Inflammatory macrophage treated with lipopolysaccharide for 1 hour (primary cell): ENCODE measurements at regions not wholly inside any gene's neighbourhood (a gene's known extent, or its start where the extent isn't known, plus 50 kb on each side); places are given as distances from the start of the nearest gene placed in this dataset.
A peak's percentile ranks its signal among the peaks of the same experiment; 100 is the strongest.
"Not testable (repeated sequence)": the region's sequence is repeated elsewhere in the genome, so short reads cannot be mapped to it uniquely, and the experiment has no call there.

ENCODE experiments used
- DNase-seq, 2 donors: peaks; one replicate each; pipeline ENCODE4 v3.0.0-alpha.2; 2020 to 2022

DNA sequence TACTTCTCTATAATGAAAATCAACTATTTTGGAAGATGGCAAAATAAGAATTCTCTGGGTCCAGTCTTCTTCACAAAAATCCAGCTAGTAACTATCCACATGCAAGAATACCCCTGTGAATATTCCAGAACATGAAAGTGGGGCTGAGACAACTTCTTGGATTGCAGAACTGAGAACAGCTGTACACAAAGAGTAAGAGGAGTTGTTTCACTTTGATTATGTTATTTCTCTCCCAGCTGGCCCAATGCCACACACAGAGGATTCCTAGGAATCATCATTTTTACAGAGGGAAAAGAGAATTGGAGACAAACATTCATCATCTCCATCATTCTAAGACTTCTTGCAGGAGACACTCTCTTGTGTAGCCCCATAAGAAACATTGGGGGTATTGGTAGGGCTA is 782.2 kb upstream of the LCORL start:
- no peak for DNase-seq

DNA sequence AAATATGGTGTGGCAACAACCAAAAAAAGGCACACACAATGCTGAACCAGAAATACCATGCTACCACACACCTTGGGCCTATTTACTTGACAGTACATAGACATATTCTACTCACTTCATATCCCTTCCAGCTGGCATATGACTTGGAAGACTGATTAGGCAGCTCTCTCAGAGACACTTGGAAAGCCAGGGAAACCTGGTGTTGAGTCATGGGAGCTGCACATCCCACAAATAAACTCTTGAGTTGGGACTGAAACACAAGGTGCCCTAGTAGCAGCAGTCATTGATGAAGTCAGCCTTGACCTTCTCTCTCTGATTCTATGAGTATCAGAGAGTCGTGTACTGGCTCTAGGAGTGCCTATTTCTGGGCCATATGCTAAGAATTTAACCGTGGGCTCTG is 776.6 kb upstream of the LCORL start:
- DNase-seq = no peak

DNA sequence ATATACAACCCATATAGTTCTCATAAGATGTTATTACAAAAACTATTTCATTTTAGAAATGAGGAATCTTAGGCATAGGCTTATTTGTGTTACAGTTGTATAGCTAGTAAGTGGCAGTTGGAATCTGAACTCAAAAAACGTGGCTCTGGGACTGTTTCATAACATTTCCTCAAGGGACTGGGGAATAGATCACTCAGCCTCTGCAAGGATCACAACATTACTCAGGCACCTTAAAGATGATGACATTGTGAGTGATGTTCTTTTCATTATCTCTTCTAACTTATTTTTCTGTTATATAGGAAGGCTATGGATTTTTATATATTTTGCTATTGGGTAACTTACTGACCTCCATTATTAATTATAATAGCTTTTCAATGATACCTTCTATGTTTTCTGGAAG is 774.2 kb upstream of the LCORL start:
- DNase-seq = no peak

DNA sequence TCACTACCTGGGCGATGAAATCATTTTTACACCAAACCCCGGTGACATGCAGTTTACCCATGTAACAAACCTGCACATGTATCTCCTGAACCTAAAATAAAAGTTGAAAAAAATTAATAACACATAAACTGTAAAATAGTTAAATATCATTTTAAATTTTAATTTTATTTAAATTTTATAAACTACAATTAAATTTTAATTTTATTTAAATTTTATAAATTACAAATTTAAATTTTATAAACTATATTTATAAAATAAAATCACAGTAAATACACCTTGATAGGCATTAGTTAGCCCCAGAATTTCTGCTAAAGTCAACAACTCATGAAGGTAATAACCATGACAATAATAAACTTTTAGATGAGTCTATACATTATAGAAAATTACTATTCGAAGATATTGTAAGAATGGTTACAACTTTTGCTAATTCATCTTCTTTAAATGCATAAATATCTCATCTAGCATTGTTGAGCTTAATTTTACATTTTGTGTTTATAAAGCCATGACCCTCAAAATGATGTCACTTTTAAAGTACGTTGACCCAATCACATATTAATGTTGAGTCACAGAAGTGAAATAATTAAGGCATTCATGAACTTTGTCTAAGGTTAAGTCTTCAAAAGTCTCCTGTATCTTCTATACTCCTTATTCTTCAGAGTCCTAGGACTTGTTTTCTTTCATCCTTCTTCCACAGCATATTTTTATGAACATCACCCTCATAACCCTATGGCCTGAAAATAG is 755.8 kb upstream of the LCORL start:
- no peak for DNase-seq

DNA sequence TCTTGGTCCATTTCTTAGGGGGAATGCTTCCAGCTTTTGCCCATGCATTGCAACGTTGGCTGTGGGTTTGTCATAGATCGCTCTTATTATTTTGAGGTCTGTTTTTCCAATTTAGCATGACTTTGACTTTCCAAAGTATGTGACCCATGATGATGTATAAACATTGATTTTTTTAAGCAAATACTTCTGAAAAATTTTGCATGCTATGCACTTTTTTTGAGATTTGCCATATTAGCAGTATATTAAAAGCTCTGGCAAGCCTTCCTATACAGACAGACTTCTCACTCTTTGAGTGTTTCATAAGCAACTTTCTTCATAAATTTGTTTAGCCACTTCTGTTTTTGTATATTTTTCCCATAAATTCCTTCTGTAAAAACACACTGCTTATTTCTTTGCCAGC is 746.4 kb upstream of the LCORL start:
- DNase-seq = no peak

DNA sequence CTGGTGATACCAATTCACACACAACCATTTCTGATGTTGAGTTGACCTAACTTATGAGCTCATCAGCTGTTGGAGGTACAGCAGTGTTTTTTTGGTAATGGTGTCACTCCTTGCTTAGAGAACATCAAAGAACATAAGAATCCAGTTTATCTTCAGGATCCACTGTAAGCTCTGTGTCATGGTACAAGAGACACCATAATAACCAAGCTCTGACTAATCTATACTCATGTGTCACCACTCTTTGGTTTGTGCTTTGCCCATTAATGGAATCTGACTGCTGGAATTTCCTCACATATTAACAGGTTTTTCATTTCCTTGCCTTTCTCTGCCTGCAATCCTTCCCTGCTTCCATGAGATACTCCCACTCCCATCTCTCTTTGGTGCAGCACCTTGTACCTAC is 735.1 kb upstream of the LCORL start:
- no peak for DNase-seq

DNA sequence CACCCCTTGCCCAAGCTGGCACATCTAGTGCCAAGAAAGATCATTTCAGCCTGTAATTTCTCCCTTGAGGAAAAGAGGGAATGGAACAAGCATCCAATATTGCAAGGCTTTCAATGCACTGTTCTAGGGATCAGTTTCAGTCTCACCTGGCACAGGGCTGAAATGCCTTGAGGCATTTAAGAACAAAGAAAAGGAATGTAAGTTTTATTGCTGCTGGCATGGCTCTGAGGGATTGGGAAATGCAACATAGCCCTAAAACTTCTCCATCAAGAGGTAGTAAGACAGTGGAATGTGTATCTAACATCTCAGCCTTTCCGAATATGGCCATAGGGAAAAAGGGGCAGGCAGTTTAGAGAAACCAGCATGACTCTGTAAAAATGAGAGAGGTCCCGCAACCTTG is 732.6 kb upstream of the LCORL start:
- DNase-seq = no peak

DNA sequence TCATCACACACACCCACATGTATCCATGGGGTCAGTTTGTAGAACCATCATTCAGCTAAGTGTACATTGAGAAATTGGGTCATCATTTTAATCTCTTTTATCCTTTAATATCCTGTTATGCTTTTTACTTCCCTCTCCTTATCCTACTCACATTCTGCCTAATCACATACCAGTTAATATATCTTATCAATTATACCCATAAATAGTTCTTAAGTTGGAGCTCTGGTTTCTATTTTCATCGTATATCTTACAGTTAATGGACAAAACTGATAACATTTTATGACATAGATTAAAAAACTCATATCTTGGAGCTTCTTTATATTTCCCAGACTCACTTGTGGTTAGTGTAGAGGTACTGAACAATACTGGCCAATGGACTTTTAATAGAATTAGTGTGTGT is 729.5 kb upstream of the LCORL start:
- DNase-seq = no peak

DNA sequence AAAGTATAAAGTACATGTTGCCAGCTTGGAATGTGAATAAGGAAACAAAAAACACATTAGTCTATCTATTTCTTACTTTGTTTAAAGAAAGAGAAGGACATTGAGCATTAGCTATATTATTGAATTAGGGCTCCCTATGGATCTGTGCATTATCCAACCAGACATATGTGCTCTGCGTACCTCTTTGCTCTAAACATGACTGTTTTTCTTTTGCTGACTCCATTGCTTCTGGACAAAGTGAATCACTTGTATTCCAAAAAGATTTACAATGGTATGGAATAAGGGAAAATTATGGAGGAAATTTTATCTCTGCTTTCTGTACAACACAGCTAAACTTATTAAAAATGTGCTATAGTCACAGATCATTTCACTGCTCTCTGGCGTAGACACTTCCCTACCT is 727.8 kb upstream of the LCORL start:
- no peak for DNase-seq

DNA sequence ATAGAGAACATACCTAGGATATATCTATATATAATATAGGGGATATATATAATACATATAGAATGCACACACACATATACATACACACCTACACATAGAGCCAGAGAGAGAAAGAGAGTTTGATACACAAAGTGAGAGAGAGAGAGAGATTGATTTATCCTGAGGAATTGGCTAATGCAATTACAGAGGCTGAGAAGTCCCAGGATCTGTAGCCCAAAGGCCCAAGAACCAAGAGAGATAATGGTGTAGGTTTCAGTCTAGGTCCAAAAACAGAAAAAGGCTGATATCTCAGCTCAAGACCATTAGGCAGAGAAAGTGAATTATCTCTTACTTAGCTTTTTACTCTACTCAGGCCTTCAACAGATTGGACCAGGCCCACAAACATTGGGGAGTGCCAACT is 715.0 kb upstream of the LCORL start:
- no peak for DNase-seq

DNA sequence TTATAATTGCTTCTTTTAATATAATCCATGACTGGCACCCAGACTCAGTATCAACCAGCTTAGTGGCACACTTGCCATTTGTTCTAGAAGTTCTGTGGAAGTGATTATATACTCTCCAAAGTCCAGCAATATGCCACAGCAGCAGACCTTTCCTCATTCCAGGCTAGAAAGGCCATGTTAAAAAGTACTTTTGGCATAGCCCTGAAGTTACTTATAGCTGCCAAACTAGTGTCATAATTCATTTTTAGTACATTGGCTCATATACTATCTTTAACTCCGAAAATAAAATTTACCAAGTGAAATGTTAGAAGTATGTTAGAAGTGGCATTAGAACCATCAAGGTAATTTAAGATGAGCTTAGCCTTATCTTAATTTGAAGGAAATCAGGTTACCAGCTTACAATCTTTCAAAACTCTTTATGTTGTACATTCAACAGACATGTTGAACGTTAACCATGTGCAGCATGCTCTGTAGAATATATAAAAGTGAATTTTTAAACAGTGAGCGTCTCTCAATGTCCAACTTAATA is 714.2 kb upstream of the LCORL start:
- DNase-seq = no peak

DNA sequence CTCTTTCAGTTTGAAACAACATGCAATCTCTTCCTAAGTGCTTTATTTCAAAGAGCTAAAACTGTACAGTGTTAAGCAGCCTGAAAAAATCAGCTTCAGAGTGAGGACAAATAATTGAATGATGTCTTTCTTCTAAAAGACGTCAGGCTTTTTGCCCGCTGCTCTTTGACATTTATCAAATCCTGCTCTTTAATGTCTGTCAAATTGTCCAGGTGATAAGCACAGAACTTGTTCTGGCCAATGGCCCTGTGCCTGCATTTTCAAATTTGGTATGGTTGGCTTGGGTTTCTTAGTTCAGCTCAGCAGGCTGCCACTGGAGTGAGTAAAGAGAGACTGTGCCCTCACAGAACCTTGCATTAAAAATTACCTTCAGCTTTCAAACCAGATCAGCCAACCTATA is 712.9 kb upstream of the LCORL start:
- no peak for DNase-seq

DNA sequence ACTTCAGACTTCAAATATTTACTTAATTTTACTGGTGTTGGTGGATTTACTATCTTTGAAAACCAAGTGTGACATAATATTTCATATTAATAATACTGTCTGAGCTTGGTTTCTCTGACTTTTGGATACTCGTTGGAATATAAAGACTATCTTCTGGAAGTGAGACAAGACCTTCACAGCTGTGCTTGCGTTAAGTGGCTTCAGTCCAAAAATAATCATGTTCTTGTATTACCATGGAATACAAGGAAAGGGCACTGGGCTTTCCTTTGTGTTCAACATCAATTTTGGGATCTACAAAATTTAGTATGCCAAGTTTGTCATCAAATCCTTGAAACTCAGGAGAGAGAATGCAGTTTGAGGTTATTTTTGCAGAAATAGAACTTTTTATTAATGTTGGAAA is 712.4 kb upstream of the LCORL start:
- no peak for DNase-seq

DNA sequence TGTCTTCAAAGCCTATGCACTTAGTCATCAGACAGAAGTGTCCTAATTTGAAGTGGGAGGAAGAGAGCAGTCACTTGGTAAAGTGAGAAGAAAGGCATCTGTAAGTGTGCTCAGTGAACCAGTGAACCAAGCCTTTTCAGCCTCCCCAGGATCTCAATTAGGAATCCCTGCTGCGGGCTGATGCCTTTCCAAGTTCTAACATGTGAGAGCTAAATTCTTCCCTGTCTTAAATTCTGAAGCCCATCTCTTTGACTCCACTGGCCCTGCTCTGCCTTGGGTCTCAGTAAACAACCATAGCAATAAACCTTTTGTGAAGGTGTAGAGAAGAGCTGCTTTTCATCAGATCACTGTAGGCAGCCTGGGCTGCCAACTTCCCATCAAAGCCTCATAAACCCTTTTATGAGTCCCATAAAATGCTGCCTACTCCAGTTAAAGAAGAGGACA is 701.2 kb upstream of the LCORL start:
- no peak for DNase-seq

DNA sequence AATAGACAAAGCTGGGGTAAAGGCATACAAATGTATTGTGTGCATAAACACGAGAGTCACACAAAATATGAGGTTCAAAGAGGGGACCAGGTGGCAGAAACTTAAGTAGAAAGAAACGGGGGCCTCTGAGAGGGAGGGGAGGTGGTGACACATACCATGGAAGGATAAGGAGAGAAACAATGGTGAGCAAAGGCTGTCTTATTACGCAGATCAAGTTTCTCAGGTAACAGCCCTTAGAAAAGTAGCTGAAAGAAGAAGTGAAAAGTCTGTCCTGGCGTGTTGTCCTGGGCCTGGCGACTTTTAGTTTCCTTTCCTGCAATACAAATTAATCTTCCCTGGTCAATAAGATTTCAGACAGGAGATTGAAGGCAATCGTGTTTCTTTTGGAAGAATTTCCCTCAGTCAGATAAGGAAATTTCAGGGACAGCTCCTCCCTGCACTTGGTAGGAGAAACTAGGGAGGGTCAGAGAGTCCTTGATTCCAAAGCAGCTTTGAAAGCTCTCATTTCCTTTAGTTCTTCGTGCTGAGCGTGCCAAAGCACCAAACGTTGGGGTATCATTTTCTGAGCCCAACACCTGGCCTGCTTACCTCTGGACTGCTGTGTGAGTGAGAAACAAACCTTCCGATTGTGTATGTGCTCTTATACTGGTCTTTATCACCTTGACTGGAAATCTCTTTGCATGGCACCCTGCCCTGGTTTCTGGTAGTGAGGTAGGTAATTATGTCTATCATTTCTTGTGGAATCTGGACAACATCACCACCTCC is 676.7 kb upstream of the LCORL start:
- no peak for DNase-seq

DNA sequence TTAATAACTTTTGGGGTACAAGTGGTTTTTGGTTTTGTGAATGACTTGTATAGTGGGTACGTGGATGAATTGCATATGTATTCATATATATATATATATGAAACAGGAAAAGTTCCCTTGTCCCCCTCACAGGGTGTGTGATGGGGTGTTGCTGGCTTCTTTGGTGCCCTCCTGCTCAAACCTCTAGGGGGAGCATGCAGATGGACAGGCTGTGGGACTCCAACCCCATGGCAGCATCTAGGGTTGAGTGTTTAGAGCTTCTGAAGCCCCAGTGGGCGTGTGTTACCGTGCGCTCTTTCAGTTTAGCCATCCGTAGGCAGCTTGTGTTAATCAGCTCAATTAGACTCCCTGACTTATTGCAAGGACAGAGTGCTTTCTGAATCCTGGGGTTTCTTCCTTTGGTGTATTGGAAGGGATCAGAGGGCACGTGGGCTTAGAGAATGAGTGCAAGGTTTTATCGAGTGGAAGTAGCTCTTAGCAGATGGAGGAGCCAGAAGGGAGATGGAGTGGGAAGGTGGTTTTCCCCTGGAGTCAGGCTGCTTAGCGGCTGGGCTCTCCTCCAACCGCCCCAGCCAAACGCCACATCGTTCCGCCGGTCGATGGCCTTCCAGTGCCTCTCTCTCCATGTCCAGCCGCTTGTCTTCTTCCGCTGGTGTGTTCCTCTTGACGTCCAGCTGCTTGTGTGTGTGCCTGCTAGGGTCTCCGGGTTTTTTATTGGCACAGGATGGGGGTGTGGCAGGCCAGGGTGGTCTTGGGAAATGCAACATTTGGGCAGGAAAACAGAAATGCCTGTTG is 674.4 kb upstream of the LCORL start:
- DNase-seq = no peak

DNA sequence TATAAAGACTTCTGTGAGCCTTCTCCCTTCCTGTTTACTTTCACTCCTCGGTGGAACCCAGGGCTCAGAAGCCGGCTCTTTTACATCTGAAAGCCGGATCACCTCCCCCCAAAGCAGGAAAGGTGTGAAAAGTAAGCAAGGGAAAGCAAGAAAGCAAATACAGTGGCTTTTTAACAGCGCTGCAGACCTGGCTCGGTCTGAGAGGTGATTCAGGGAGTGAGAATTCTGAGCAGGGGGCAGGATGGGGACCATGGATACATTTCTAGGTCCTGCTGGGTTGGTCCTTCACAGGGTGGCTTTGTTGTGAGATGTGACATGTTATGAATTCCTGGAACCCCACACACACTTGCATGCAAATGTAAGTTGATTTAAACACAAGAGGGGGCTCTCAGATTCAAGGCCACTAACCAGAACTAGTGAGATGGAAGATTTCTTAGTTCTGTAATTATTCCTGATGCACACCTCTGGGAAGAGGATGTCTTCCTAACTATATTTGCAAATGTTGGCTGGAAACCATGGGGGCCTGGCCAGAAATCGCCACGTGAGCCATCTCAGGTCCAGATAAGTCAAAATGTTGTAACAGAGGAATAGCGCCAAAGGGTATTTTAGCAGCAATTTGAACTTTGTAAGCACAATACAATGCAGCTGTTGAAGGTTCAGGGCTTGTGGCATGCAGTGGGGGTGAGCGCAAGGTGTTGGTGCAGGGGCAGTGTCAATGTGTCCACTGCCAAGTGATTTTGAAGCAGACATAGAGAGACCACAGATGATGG is 670.1 kb upstream of the LCORL start:
- no peak for DNase-seq

DNA sequence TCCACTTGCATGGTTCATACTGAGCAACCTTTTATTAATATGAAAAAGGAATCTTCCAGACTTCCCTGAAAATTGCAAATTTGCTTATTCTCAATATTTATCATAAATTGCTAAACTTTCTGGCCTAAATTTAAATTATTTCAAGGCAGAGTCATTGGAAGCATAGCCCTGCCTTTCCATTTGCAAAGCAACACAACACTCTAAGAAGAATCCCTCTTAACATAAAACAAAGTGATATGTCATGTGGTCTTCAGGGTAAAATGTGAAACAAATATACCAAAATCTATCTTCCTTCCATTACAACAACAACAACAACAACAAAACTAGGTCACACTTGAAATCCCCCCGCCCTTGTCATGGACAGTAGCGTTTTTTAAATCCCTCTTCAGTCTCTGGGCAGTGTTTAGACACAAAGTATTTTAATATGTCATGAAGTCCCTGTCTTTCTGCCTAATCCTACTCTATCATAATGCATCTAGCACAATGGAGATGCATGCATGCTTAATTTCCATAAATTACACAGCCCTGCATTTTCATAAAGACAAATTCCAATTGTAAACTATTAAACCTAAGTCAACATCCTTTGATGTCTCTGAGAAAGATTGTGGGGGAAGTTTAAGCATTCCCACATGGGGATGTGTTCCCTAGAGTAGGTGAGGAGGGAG is 668.9 kb upstream of the LCORL start:
- DNase-seq = no peak

DNA sequence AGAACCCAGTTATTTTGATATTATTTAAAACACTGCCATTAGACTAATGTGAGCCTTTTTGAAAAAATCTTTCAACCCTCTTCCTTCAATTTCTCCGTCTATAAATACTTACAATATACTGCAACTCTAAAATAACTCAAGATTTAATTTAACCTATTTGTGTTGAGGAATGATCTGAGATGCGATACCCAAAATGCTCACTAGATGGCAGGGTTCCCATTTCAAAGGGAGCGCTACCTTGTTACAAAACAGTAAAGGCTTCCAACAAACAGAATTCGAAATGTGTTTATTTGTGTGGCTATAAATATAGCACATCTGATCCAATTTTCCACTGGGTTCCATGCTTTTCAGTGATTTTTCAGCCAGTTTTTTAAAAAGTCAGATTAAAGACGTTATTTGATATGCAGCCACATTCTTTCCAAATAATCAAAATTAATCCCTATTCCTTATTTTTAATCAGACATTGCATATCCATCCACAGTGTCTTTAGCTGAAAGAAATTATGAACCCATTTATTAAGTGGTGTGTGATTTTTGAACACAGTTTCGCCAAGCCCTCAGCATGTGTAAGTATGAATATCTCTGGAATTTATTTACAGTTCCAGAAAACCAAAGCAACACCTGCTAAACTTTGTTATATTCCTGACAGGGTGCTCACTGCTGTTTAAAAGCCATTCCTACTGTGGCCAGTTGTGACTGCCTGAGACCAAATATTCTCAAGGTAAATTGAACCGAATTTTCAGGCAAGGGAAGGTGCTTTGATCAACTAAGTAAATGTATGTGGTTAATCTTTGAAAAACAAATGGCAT is 668.0 kb upstream of the LCORL start:
- DNase-seq = peak; percentile 16 to 73

DNA sequence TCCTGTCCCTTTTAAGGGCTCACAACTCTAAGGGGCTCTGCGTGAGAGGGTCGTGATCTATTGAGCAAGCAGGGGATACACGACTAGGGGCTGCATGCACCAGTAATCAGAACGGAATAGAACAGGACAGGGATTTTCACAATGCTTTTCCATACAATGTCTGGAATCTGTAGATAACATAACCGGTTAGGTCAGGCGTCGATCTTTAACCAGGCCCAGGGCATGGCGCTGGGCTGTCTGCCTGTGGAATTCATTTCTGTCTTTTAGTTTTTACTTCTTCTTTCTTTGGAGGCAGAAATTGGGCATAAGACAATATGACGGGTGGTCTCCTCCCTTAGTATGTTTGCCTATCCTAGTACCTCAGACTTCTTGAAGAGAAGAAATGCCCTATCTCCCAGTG is 666.8 kb upstream of the LCORL start:
- DNase-seq = not testable (repeated sequence)

DNA sequence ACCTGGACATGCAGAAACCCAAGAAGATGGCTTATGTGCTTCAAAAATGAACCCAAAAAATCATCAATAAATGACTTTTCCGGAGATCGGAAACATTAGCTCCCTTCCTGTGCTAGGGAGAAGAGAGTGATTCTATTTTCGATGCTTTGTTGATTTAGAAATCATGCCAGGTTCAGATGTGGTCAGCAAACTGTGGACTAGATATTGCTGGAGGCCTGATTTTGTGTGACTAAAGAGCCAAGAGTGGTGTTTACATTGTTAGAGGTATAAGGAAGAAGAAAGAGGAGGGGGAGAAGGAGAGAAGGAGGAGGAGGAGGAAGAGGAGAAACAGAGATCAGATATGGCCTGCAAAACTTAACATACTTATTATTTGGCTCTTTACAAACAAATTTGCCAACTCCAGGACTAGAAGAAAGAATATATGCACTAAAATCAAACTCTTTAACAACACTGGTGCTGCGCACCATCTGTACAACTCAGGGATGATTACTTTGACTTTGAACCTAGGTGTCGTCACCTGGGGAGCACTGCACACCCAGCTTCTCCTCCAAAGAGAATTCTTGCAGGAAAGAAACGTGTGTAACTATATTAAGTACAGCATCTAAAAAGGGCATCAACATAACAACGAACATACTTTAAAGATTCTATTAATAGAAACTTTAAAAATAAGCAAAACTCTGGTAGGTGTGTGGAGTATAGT is 664.9 kb upstream of the LCORL start:
- DNase-seq = no peak
